C4-2B (cell line): ENCODE measurements at regions not wholly inside any gene's neighbourhood (a gene's known extent, or its start where the extent isn't known, plus 50 kb on each side); places are given as distances from the start of the nearest gene placed in this dataset.

Experiments
- ZFX ChIP-seq: fragments of 450-650 bp; IDR thresholded peaks from 2 replicates; pipeline ENCODE4 v1.6.1; 2017
- TF ChIP-seq, protein P1 (sequence below): fragments of 450-650 bp; conservative IDR thresholded peaks from 2 replicates; pipeline ENCODE4 v1.5.1; 2017; ENCODE audit warnings: mild to moderate bottlenecking

DNA sequence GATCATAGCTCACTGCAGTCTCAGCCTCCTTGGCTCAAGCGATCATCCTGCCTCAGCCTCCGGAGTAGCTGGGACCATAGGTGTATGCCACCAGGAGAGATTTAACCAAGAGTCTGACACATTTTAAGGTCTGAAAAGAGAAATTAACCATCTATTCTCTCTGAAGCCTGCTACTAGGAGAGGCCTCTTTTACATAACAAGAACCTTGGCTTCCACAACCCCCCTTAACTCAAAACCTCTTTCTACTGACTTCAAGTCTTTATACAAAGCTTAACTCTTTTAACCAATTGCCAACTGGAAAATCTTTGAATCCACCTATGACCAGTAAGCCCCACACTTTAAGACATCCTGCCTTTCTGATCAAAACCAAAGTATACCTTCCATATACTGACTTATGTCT is 279.9 kb upstream of the CELF4 start:
- TF ChIP-seq, protein P1, sequence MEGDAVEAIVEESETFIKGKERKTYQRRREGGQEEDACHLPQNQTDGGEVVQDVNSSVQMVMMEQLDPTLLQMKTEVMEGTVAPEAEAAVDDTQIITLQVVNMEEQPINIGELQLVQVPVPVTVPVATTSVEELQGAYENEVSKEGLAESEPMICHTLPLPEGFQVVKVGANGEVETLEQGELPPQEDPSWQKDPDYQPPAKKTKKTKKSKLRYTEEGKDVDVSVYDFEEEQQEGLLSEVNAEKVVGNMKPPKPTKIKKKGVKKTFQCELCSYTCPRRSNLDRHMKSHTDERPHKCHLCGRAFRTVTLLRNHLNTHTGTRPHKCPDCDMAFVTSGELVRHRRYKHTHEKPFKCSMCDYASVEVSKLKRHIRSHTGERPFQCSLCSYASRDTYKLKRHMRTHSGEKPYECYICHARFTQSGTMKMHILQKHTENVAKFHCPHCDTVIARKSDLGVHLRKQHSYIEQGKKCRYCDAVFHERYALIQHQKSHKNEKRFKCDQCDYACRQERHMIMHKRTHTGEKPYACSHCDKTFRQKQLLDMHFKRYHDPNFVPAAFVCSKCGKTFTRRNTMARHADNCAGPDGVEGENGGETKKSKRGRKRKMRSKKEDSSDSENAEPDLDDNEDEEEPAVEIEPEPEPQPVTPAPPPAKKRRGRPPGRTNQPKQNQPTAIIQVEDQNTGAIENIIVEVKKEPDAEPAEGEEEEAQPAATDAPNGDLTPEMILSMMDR = no peak
- TF ChIP-seq ZFX = no peak
